MM.1S (cell line): ENCODE measurements at regions not wholly inside any gene's neighbourhood (a gene's known extent, or its start where the extent isn't known, plus 50 kb on each side); places are given as distances from the start of the nearest gene placed in this dataset.
"Not testable (repeated sequence)": the region's sequence is repeated elsewhere in the genome, so short reads cannot be mapped to it uniquely, and the experiment has no call there.

ENCODE experiments used
- DNase-seq: peaks from one replicate; pipeline ENCODE4 v3.0.0-alpha.2; 2015
- H2AFZ ChIP-seq: fragments of 300-600 bp; sonication (generic); 2 replicates; pipeline ENCODE4 v1.6.0; 2016; ENCODE audit warnings: antibody characterized with exemption, low read length
- H3F3A ChIP-seq: fragments of 300-600 bp; sonication (generic); 2 replicates; pipeline ENCODE4 v1.6.1; 2016; ENCODE audit warnings: mild to moderate bottlenecking, antibody characterized with exemption, low read length, moderate library complexity, mixed read lengths; ENCODE audit not compliant: insufficient read depth
- H3K27ac ChIP-seq: fragments of 300-600 bp; sonication (generic); 2 replicates; pipeline ENCODE4 v1.5.1; 2016; ENCODE audit warnings: mild to moderate bottlenecking, low read length
- H3K27me3 ChIP-seq: fragments of 300-600 bp; sonication (generic); replicated peaks from 2 replicates; pipeline ENCODE4 v1.6.0; 2016; ENCODE audit warnings: low read length; ENCODE audit not compliant: insufficient read depth
- H3K36me3 ChIP-seq: fragments of 300-600 bp; sonication (generic); replicated peaks from 2 replicates; pipeline ENCODE4 v1.6.1; 2016; ENCODE audit warnings: mild to moderate bottlenecking, low read length, mixed read lengths; ENCODE audit not compliant: insufficient read depth
- H3K4me1 ChIP-seq: fragments of 300-600 bp; sonication (generic); 2 replicates; pipeline ENCODE4 v1.6.1; 2016; ENCODE audit warnings: low read length, mixed read lengths
- H3K4me2 ChIP-seq: fragments of 300-600 bp; sonication (generic); 2 replicates; pipeline ENCODE4 v1.6.0; 2016; ENCODE audit warnings: low read depth, low read length
- H3K4me3 ChIP-seq: fragments of 300-600 bp; sonication (generic); 2 replicates; pipeline ENCODE4 v1.5.1; 2016; ENCODE audit warnings: low read length, mixed read lengths
- H3K79me2 ChIP-seq: fragments of 300-600 bp; sonication (generic); 2 replicates; pipeline ENCODE4 v1.6.1; 2016; ENCODE audit warnings: mixed run types, low read length, mixed read lengths
- H3K9ac ChIP-seq: fragments of 300-600 bp; sonication (generic); 2 replicates; pipeline ENCODE4 v1.6.1; 2016; ENCODE audit warnings: low read length, mixed read lengths
- H3K9me2 ChIP-seq: fragments of 300-600 bp; sonication (generic); replicated peaks from 2 replicates; pipeline ENCODE4 v1.6.1; 2016; ENCODE audit warnings: mild to moderate bottlenecking, low read length, mixed read lengths; ENCODE audit not compliant: insufficient read depth
- H3K9me3 ChIP-seq: fragments of 300-600 bp; sonication (generic); replicated peaks from 2 replicates; pipeline ENCODE4 v1.6.1; 2016; ENCODE audit warnings: mild to moderate bottlenecking, low read length, mixed read lengths; ENCODE audit not compliant: insufficient read depth
- H4K20me1 ChIP-seq: fragments of 300-600 bp; sonication (generic); 2 replicates; pipeline ENCODE4 v1.6.1; 2016; ENCODE audit warnings: mild to moderate bottlenecking, low read length, moderate library complexity, mixed read lengths; ENCODE audit not compliant: insufficient read depth
- EZH2 ChIP-seq: fragments of 300-600 bp; sonication (generic); optimal IDR thresholded peaks from 2 replicates; pipeline ENCODE3; 2017; ENCODE audit warnings: low read depth, mild to moderate bottlenecking, antibody characterized with exemption, low read length, mixed read lengths
- EZH2phosphoT487 ChIP-seq: fragments of 300-600 bp; sonication (generic); IDR thresholded peaks from 2 replicates; pipeline ENCODE4 v1.6.1; 2018; ENCODE audit warnings: antibody characterized with exemption, low read length
- TF ChIP-seq, protein P1 (sequence below): fragments of 300-600 bp; sonication (generic); IDR thresholded peaks from 2 replicates; pipeline ENCODE4 v1.5.1; 2016; ENCODE audit warnings: antibody characterized with exemption, low read length, mixed read lengths

DNA sequence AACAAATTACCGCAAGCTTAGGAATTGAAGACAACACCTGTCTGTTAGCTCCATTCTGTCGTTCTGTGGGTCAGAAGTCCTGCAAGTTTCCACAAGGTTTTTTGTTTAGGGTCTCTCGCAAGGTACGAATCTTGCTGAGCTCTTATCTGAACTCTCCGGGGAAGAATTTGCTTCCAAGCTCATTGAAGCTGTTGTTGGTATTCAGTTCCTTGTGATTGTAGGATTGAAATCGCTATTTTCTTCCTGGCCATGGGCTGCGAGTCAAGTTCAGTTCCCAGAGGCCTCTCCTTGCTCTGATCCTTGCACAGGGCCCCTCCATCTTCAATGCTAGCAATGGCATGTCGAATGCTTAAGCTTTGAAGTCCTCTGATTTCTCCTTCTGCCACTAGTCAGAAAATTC is 53.5 kb upstream of the CNTLN start:
- TF ChIP-seq, protein P1, sequence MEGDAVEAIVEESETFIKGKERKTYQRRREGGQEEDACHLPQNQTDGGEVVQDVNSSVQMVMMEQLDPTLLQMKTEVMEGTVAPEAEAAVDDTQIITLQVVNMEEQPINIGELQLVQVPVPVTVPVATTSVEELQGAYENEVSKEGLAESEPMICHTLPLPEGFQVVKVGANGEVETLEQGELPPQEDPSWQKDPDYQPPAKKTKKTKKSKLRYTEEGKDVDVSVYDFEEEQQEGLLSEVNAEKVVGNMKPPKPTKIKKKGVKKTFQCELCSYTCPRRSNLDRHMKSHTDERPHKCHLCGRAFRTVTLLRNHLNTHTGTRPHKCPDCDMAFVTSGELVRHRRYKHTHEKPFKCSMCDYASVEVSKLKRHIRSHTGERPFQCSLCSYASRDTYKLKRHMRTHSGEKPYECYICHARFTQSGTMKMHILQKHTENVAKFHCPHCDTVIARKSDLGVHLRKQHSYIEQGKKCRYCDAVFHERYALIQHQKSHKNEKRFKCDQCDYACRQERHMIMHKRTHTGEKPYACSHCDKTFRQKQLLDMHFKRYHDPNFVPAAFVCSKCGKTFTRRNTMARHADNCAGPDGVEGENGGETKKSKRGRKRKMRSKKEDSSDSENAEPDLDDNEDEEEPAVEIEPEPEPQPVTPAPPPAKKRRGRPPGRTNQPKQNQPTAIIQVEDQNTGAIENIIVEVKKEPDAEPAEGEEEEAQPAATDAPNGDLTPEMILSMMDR, result no peak
- no peak for TF ChIP-seq EZH2phosphoT487
- no peak for TF ChIP-seq EZH2
- no peaks in the 10 kb centered on the region for H3K9me3 ChIP-seq
- H3F3A ChIP-seq, result no peaks in the 10 kb centered on the region
- H3K4me1 ChIP-seq, result no peaks in the 10 kb centered on the region
- H3K9ac ChIP-seq, result no peak overlapping the region
- no peaks in the 10 kb centered on the region for H3K79me2 ChIP-seq
- H3K9me2 ChIP-seq, result no peaks in the 10 kb centered on the region
- H3K4me3 ChIP-seq, result no peak overlapping the region
- no peaks in the 10 kb centered on the region for H3K27me3 ChIP-seq
- H2AFZ ChIP-seq, result no peak overlapping the region
- no peaks in the 10 kb centered on the region for H4K20me1 ChIP-seq
- no peaks in the 10 kb centered on the region for H3K36me3 ChIP-seq
- H3K4me2 ChIP-seq, result no peak overlapping the region
- DNase-seq, result no peak
- H3K27ac ChIP-seq, result no peak overlapping the region

DNA sequence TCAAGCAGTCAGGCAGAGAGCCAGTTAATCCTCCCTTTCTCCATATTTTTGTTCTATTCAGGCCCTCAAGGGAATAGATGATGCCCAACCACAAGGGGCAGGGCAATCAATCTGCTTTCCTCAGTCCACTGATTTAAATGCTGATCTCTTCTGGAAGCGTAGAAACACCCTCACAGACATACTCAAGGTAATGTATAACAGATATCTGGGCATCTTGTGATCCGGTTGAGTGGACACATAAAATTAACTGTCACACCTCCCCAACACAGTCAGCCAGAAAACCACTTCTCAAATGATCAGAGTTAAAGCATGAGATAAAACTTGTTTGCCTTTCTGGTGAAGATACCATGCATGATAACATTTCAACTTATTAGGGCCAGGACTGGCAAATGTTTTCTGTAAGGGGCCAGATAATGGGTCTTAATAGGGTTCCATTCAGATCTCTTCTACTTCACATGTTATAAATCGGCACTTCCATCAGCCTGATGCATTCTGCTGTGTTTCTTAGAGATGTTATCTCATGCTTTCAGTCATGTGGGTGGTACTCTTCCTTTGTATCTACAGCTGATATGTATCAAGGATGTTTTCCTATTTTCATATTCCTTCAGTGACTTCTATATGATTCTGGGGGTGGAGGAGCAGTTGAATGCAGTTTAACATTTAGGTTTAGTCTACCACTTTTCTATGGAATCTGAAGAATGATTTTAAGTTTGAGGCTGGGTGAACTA is 58.9 kb upstream of the CNTLN start:
- Histone ChIP-seq H3K4me2 (no peak overlapping the region), H2AFZ (no peak overlapping the region), H3F3A (no peaks in the 10 kb centered on the region), H3K9ac (no peak overlapping the region), H3K4me3 (no peak overlapping the region), H3K9me2 (no peaks in the 10 kb centered on the region), H4K20me1 (no peaks in the 10 kb centered on the region), H3K27me3 (no peaks in the 10 kb centered on the region), H3K36me3 (no peaks in the 10 kb centered on the region), H3K9me3 (no peaks in the 10 kb centered on the region), H3K79me2 (no peaks in the 10 kb centered on the region), H3K27ac (no peak overlapping the region), H3K4me1 (no peaks in the 10 kb centered on the region)
- no peak for TF ChIP-seq EZH2phosphoT487
- TF ChIP-seq, protein P1, result no peak
- TF ChIP-seq EZH2, result no peak
- no peak for DNase-seq

DNA sequence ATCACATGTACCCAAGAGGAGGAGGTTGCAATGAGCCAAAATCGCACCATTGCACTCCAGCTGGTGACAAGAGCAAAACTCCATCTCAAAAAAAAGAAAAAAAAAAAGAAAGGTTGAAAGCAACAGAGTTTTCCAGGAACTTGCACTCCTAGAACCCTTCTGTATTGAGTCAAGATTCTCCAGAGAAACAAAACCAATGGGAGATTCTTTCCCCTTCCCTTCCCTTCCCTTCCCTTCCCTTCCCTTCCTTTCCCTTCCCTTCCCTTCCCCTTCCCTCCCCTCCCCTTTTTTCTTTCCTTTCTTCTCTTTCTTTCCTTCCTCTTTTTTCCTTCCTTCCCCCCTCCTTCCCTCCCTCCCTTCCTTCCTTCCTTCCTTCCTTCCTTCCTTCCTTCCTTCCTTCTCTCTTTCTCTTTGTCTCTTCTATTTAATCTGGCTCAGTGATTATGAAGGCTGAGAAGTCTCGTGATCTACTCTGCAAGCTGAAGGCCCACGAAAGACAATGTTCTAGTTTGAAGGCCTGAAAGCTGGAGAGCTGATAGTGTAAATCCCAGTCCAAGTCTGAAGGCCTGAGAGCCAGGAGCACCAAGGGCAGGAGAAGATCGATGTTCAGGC is 59.6 kb upstream of the CNTLN start:
- no peaks in the 10 kb centered on the region for H3K9me2 ChIP-seq
- H3K79me2 ChIP-seq, result no peaks in the 10 kb centered on the region
- no peaks in the 10 kb centered on the region for H3K9me3 ChIP-seq
- no peak overlapping the region for H3K9ac ChIP-seq
- no peaks in the 10 kb centered on the region for H3K36me3 ChIP-seq
- no peak overlapping the region for H2AFZ ChIP-seq
- no peak overlapping the region for H3K4me3 ChIP-seq
- H4K20me1 ChIP-seq, result no peaks in the 10 kb centered on the region
- H3K27me3 ChIP-seq, result no peaks in the 10 kb centered on the region
- H3F3A ChIP-seq, result no peaks in the 10 kb centered on the region
- H3K27ac ChIP-seq, result no peak overlapping the region
- no peak for DNase-seq
- TF ChIP-seq EZH2, result no peak
- TF ChIP-seq, protein P1, result no peak
- H3K4me2 ChIP-seq, result no peak overlapping the region
- H3K4me1 ChIP-seq, result no peaks in the 10 kb centered on the region

DNA sequence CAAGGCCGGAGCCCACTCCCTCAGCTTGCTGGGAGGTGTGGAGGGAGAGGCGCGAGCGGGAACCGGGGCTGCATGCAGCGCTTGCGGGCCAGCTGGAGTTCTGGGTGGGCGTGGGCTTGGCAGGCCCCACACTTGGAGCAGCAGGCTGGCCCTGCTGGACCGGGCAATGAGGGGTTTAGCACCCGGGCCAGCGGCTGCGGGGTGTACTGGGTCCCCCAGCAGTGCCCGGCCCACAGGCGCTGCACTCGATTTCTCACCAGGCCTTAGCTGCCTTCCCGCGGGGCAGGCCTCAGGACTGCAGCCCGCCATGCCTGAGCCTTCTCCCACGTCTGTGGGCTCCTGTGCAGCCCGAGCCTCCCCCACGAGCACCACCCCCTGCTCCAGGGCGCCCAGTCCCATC is 62.3 kb upstream of the CNTLN start:
- not testable (repeated sequence) for H3K79me2 ChIP-seq, H4K20me1 ChIP-seq, H3K4me3 ChIP-seq, H3K9ac ChIP-seq, H3K36me3 ChIP-seq, H3K27me3 ChIP-seq, H3K4me1 ChIP-seq, H3F3A ChIP-seq, DNase-seq, H3K9me3 ChIP-seq, H3K4me2 ChIP-seq, H3K9me2 ChIP-seq, H2AFZ ChIP-seq, H3K27ac ChIP-seq
